Panc1 (cell line): ENCODE measurements at regions not wholly inside any gene's neighbourhood (a gene's known extent, or its start where the extent isn't known, plus 50 kb on each side); places are given as distances from the start of the nearest gene placed in this dataset.

ENCODE experiments used
- POLR2AphosphoS5 ChIP-seq: IDR thresholded peaks from 2 replicates; pipeline ENCODE4 v1.6.1; 2012; ENCODE audit warnings: mild to moderate bottlenecking, low read depth, low read length, moderate library complexity
- REST ChIP-seq, 2 experiments: IDR thresholded peaks; 2 replicates each; pipeline ENCODE4 v1.6.1; 2011 to 2012; ENCODE audit warnings: low read depth in 2 of 2, control low read depth in 1 of 2, low read length in 1 of 2, mild to moderate bottlenecking in 1 of 2, moderate library complexity in 1 of 2; ENCODE audit not compliant: insufficient read depth in 1 of 2
- SIN3A ChIP-seq: IDR thresholded peaks from 2 replicates; pipeline ENCODE4 v1.6.1; 2012; ENCODE audit warnings: low read depth, mild to moderate bottlenecking, low read length, moderate library complexity, borderline replicate concordance; ENCODE audit not compliant: insufficient read depth
- TF ChIP-seq, protein P1 (sequence below): fragments of 450-650 bp; IDR thresholded peaks from 2 replicates; pipeline ENCODE4 v1.5.1; 2017; ENCODE audit warnings: mild to moderate bottlenecking

DNA sequence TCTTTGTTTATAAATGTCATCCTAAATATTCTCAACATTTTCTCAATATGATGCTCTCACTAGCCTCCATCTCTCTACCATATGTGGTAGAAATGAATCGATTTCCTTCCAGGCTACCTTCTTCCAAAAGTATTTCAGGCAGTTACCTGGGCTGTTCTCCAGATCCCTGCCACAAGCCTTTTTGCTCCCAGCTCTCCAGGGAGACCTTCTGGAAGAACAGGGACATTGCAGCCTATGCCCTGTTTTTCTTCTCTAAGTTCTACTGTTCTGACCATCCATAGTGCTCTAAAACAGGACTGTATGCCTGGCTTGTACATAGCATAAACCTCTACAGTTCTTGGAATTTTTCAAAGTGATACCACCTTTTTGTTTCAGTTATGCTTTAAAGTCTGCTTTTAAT lies 552.8 kb downstream of the ANKRD7 start:
- TF ChIP-seq, protein P1, sequence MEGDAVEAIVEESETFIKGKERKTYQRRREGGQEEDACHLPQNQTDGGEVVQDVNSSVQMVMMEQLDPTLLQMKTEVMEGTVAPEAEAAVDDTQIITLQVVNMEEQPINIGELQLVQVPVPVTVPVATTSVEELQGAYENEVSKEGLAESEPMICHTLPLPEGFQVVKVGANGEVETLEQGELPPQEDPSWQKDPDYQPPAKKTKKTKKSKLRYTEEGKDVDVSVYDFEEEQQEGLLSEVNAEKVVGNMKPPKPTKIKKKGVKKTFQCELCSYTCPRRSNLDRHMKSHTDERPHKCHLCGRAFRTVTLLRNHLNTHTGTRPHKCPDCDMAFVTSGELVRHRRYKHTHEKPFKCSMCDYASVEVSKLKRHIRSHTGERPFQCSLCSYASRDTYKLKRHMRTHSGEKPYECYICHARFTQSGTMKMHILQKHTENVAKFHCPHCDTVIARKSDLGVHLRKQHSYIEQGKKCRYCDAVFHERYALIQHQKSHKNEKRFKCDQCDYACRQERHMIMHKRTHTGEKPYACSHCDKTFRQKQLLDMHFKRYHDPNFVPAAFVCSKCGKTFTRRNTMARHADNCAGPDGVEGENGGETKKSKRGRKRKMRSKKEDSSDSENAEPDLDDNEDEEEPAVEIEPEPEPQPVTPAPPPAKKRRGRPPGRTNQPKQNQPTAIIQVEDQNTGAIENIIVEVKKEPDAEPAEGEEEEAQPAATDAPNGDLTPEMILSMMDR = no peak
- TF ChIP-seq SIN3A (no peak), POLR2AphosphoS5 (no peak), REST (IDR thresholded peaks at IDR 0.05; ENCODE audit: insufficient read depth in 1 of 2, low read depth in 2 of 2, low read length in 1 of 2) (no peak)
